ENCODE measurements at regions not wholly inside any gene's neighbourhood (a gene's known extent, or its start where the extent isn't known, plus 50 kb on each side); places are given as distances from the start of the nearest gene placed in this dataset.

- H3K27ac ChIP-seq, result no peak overlapping the region
- TF ChIP-seq ZFX (IDR thresholded peaks at IDR 0.05; ENCODE audit: borderline replicate concordance), result no peak
- TF ChIP-seq CTCF (IDR thresholded peaks at IDR 0.05), result no peak
Measured at GRCh38 chr6:159594750-159595117, 98.3 kb downstream of the SOD2 start.

- TF ChIP-seq CTCF (IDR thresholded peaks at IDR 0.05) (no peak), ZFX (IDR thresholded peaks at IDR 0.05; ENCODE audit: borderline replicate concordance) (no peak)
- H3K27ac ChIP-seq, result no peak overlapping the region
Measured at GRCh38 chr6:159594106-159594749, 98.8 kb downstream of the SOD2 start.

GRCh38 chr6:159590835-159591234, 102.2 kb downstream of the SOD2 start:
- no peak overlapping the region for H3K27ac ChIP-seq
- TF ChIP-seq ZFX (IDR thresholded peaks at IDR 0.05; ENCODE audit: borderline replicate concordance), result no peak
- no peak for TF ChIP-seq CTCF (IDR thresholded peaks at IDR 0.05)

DNA sequence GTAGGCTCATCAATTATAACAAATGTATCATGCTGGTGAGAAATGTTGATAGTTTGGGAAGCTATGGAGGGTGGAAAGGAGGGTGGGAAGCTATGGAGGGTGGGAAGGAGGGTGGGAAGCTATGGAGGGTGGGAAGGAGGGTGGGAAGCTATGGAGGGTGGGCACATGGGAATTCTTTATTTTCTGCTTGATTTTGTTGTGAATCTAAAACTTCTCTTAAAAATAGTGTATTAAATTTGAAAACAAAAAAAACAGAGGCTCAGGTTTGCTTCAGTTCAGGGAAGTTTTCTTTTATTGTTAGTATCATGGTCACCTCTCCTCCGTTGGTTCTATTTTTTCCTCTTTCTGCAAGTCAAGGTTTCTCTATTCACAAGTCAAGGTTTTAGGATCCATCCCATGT, 106.4 kb downstream of the SOD2 start:
- TF ChIP-seq CTCF (IDR thresholded peaks at IDR 0.05) (no peak), ZFX (IDR thresholded peaks at IDR 0.05; ENCODE audit: borderline replicate concordance) (no peak)
- no peak overlapping the region for H3K27ac ChIP-seq

- TF ChIP-seq CTCF (IDR thresholded peaks at IDR 0.05) (no peak), ZFX (IDR thresholded peaks at IDR 0.05; ENCODE audit: borderline replicate concordance) (no peak)
- no peak overlapping the region for H3K27ac ChIP-seq
Measured at GRCh38 chr6:159582736-159583135, 110.3 kb downstream of the SOD2 start.

- no peak overlapping the region for H3K27ac ChIP-seq
- TF ChIP-seq CTCF (IDR thresholded peaks at IDR 0.05), result no peak
- TF ChIP-seq ZFX (IDR thresholded peaks at IDR 0.05; ENCODE audit: borderline replicate concordance), result no peak
Measured at GRCh38 chr6:159578629-159579028, 114.4 kb downstream of the SOD2 start.

GRCh38 chr6:159577564-159577963, 115.5 kb downstream of the SOD2 start:
- TF ChIP-seq ZFX (IDR thresholded peaks at IDR 0.05; ENCODE audit: borderline replicate concordance), result no peak
- TF ChIP-seq CTCF (IDR thresholded peaks at IDR 0.05), result no peak
- H3K27ac ChIP-seq, result no peak overlapping the region

Measured in 22Rv1 (cell line).